NCI-H146 (cell line): ENCODE measurements at regions not wholly inside any gene's neighbourhood (a gene's known extent, or its start where the extent isn't known, plus 50 kb on each side); places are given as distances from the start of the nearest gene placed in this dataset.

ENCODE experiments used
- DNase-seq: peaks from one replicate; lab custom pipeline; 2025; lab: John Stamatoyannopoulos, UW

- no peak for DNase-seq
Measured at GRCh38 chr12:89959179-89959578, 250.5 kb upstream of the ATP2B1 start.

- no peak for DNase-seq
Measured at GRCh38 chr12:89954259-89954658, 245.6 kb upstream of the ATP2B1 start.

- DNase-seq = no peak
Measured at GRCh38 chr12:89951694-89952060, 243.0 kb upstream of the ATP2B1 start.

GRCh38 chr12:89951050-89951693, 242.5 kb upstream of the ATP2B1 start:
- no peak for DNase-seq

GRCh38 chr12:89950421-89950820, 241.8 kb upstream of the ATP2B1 start:
- DNase-seq = no peak

GRCh38 chr12:89949457-89950195, 241.0 kb upstream of the ATP2B1 start:
- no peak for DNase-seq

GRCh38 chr12:89948271-89949175, 239.9 kb upstream of the ATP2B1 start:
- no peak for DNase-seq

- DNase-seq = no peak
Measured at GRCh38 chr12:89947437-89948270, 239.0 kb upstream of the ATP2B1 start.

- no peak for DNase-seq
Measured at GRCh38 chr12:89946518-89947135, 238.0 kb upstream of the ATP2B1 start.

GRCh38 chr12:89945123-89945522, 236.5 kb upstream of the ATP2B1 start:
- DNase-seq = no peak

- no peak for DNase-seq
Measured at GRCh38 chr12:89943463-89943862, 234.8 kb upstream of the ATP2B1 start.

GRCh38 chr12:89941436-89941835, 232.8 kb upstream of the ATP2B1 start:
- no peak for DNase-seq

- DNase-seq = no peak
Measured at GRCh38 chr12:89939522-89940215, 231.0 kb upstream of the ATP2B1 start.

- DNase-seq = no peak
Measured at GRCh38 chr12:89936631-89937030, 228.0 kb upstream of the ATP2B1 start.

- DNase-seq = no peak
Measured at GRCh38 chr12:89935850-89936249, 227.2 kb upstream of the ATP2B1 start.

- no peak for DNase-seq
Measured at GRCh38 chr12:89933911-89934310, 225.3 kb upstream of the ATP2B1 start.

GRCh38 chr12:89932954-89933353, 224.3 kb upstream of the ATP2B1 start:
- no peak for DNase-seq

- DNase-seq = no peak
Measured at GRCh38 chr12:89928467-89928866, 219.8 kb upstream of the ATP2B1 start.

GRCh38 chr12:89927226-89927698, 218.6 kb upstream of the ATP2B1 start:
- DNase-seq = no peak

GRCh38 chr12:89924191-89924590, 215.6 kb upstream of the ATP2B1 start:
- DNase-seq = no peak

- no peak for DNase-seq
Measured at GRCh38 chr12:89923091-89923490, 214.5 kb upstream of the ATP2B1 start.
